ENCODE measurements at regions not wholly inside any gene's neighbourhood (a gene's known extent, or its start where the extent isn't known, plus 50 kb on each side); places are given as distances from the start of the nearest gene placed in this dataset.

GRCh38 chr2:3101016-3101942 lies 276.3 kb downstream of the EIPR1 start:
- TF ChIP-seq CTCF (IDR thresholded peaks at IDR 0.05) = no peak
- no peak for TF ChIP-seq POLR2AphosphoS5 (IDR thresholded peaks at IDR 0.05)
- TF ChIP-seq EP300 (IDR thresholded peaks at IDR 0.05) = no peak
- no peak for TF ChIP-seq POLR2A (IDR thresholded peaks at IDR 0.05; ENCODE audit: low read depth)
